Right lobe of liver (tissue), 4 donors: ENCODE measurements at regions not wholly inside any gene's neighbourhood (a gene's known extent, or its start where the extent isn't known, plus 50 kb on each side); places are given as distances from the start of the nearest gene placed in this dataset.

Experiments
- POLR2A ChIP-seq: fragments of 450-650 bp; IDR thresholded peaks from one replicate; pipeline ENCODE4 v1.6.1; 2017; ENCODE audit warnings: antibody characterized with exemption, mild to moderate bottlenecking
- TF ChIP-seq, protein P1 (sequence below), 4 donors: fragments of 200-600 bp in 3 of 4; fragments of 450-650 bp in 1 of 4; IDR thresholded peaks; one replicate each; pipeline versions ENCODE4 v1.5.1 to v1.8.0; 2016 to 2022; ENCODE audit warnings: antibody characterized with exemption in 4 of 4, mild to moderate bottlenecking in 2 of 4
- donor health status: DM: no; HTN: no; CAD: no.
- donor health status: DM: no; HTN: no; CAD: no.
- donor health status: DM: no; HTN: yes; CAD: no.

DNA sequence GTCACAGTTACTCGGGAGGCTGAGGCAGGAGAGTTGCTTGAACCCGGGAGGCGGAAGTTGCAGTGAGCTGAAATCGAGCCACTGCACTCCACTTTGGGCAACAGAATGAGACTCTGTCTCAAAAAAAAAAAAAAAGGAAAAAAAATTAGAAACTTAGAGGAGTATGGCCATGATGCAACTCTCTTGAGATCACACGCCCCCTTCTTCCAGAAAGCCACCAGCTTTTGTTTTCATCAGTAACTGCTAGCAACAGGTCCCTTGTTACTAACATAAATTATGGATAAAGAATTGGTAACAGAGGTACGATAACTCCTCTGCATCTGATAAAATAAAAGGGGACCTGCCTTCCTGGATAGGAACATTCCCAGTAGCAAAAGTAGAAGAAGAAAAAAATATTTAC lies 308.2 kb downstream of the CD83 start:
- TF ChIP-seq, protein P1, sequence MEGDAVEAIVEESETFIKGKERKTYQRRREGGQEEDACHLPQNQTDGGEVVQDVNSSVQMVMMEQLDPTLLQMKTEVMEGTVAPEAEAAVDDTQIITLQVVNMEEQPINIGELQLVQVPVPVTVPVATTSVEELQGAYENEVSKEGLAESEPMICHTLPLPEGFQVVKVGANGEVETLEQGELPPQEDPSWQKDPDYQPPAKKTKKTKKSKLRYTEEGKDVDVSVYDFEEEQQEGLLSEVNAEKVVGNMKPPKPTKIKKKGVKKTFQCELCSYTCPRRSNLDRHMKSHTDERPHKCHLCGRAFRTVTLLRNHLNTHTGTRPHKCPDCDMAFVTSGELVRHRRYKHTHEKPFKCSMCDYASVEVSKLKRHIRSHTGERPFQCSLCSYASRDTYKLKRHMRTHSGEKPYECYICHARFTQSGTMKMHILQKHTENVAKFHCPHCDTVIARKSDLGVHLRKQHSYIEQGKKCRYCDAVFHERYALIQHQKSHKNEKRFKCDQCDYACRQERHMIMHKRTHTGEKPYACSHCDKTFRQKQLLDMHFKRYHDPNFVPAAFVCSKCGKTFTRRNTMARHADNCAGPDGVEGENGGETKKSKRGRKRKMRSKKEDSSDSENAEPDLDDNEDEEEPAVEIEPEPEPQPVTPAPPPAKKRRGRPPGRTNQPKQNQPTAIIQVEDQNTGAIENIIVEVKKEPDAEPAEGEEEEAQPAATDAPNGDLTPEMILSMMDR (IDR thresholded peaks at IDR 0.05): no peak
- no peak for TF ChIP-seq POLR2A
